ENCODE measurements at regions not wholly inside any gene's neighbourhood (a gene's known extent, or its start where the extent isn't known, plus 50 kb on each side); places are given as distances from the start of the nearest gene placed in this dataset.

- WGBS, 4 donors, result 60 to 72% (median 65%) methylated on average over 1 of the region's 1 CpG
Measured at GRCh38 chr13:54484166-54484565, 1455.6 kb downstream of the OLFM4 start.

GRCh38 chr13:54486421-54487166, 1458.0 kb downstream of the OLFM4 start:
- Histone ChIP-seq H3K4me1 (no peaks in the 10 kb centered on the region), H3K9me3 (peaks cover 0 to 10% (median 0%) of the 10 kb centered on the region in 12 donors), H3K4me3 (no peak overlapping the region), H3K27ac (no peak overlapping the region), H3K27me3 (no peaks in the 10 kb centered on the region), H3K36me3 (no peaks in the 10 kb centered on the region)
- DNase-seq, result no peak
- 81 to 85% (median 82%) methylated on average over 7 of the region's 7 CpGs for WGBS, 4 donors
- no peak for ATAC-seq
- no peak for TF ChIP-seq CTCF (IDR thresholded peaks at IDR 0.05)
- TF ChIP-seq POLR2A (IDR thresholded peaks at IDR 0.05), result no peak
- intact Hi-C loops (cut with DNase I), result no loop called here

More at GRCh38 chr13:54484166-54484565, 1455.6 kb downstream of the OLFM4 start:
- no peak overlapping the region for H3K4me3 ChIP-seq
- no peak overlapping the region for H3K27ac ChIP-seq
- DNase-seq, result no peak
- no peak for TF ChIP-seq CTCF (IDR thresholded peaks at IDR 0.05)
- TF ChIP-seq POLR2A (IDR thresholded peaks at IDR 0.05), result no peak
- H3K9me3 ChIP-seq, result peaks cover 0 to 3% (median 0%) of the 10 kb centered on the region in 12 donors
- H3K36me3 ChIP-seq, result no peaks in the 10 kb centered on the region
- intact Hi-C loops (cut with DNase I), result no loop called here
- no peaks in the 10 kb centered on the region for H3K27me3 ChIP-seq
- H3K4me1 ChIP-seq, result no peaks in the 10 kb centered on the region
- no peak for ATAC-seq

- WGBS, 4 donors, result 84 to 98% (median 94%) methylated on average over 1 of the region's 1 CpG
- ATAC-seq, result no peak
- Histone ChIP-seq H3K4me3 (no peak overlapping the region), H3K27ac (no peak overlapping the region), H3K36me3 (no peaks in the 10 kb centered on the region), H3K27me3 (no peaks in the 10 kb centered on the region), H3K4me1 (no peaks in the 10 kb centered on the region), H3K9me3 (peaks cover 0 to 10% (median 0%) of the 10 kb centered on the region in 12 donors)
- TF ChIP-seq POLR2A (IDR thresholded peaks at IDR 0.05), result no peak
- TF ChIP-seq CTCF (IDR thresholded peaks at IDR 0.05), result no peak
- intact Hi-C loops (cut with DNase I), result no loop called here
- DNase-seq, result no peak
Measured at GRCh38 chr13:54489359-54489758, 1460.7 kb downstream of the OLFM4 start.

GRCh38 chr13:54492995-54493394, 1464.4 kb downstream of the OLFM4 start:
- Histone ChIP-seq H3K27ac (no peak overlapping the region), H3K36me3 (no peaks in the 10 kb centered on the region), H3K4me1 (no peaks in the 10 kb centered on the region), H3K27me3 (no peaks in the 10 kb centered on the region), H3K4me3 (no peak overlapping the region), H3K9me3 (peaks cover 0 to 10% (median 0%) of the 10 kb centered on the region in 12 donors)
- intact Hi-C loops (cut with DNase I), result no loop called here
- ATAC-seq (no peak), DNase-seq (no peak)
- 64 to 83% (median 76%) methylated on average over 3 of the region's 3 CpGs for WGBS, 4 donors
- TF ChIP-seq CTCF (IDR thresholded peaks at IDR 0.05) (no peak), POLR2A (IDR thresholded peaks at IDR 0.05) (no peak)

All from heart left ventricle (tissue), 16 donors.